OCI-LY1 (cell line): ENCODE measurements at regions not wholly inside any gene's neighbourhood (a gene's known extent, or its start where the extent isn't known, plus 50 kb on each side); places are given as distances from the start of the nearest gene placed in this dataset.

Experiments used
- H2AFZ ChIP-seq: fragments of 200-600 bp; sonication (generic), shearing (Covaris generic); 2 replicates; pipeline ENCODE4 v1.6.0; 2014; ENCODE audit warnings: antibody characterized with exemption, mild to moderate bottlenecking, low read length
- H3F3A ChIP-seq: fragments of 200-600 bp; sonication (generic), shearing (Covaris generic); 2 replicates; pipeline ENCODE4 v1.6.0; 2014; ENCODE audit warnings: mild to moderate bottlenecking, antibody characterized with exemption, low read length, moderate library complexity; ENCODE audit not compliant: insufficient read depth
- H3K27ac ChIP-seq: fragments of 200-600 bp; sonication (generic); 2 replicates; pipeline ENCODE4 v1.5.1; 2014; ENCODE audit warnings: low read length, mixed run types, mild to moderate bottlenecking, low read depth; ENCODE audit not compliant: poor library complexity, severe bottlenecking
- H3K27me3 ChIP-seq: fragments of 200-600 bp; sonication (generic); 2 replicates; pipeline ENCODE4 v1.6.0; 2014; ENCODE audit warnings: antibody characterized with exemption, mild to moderate bottlenecking, low read length, moderate library complexity; ENCODE audit not compliant: insufficient read depth
- H3K36me3 ChIP-seq: fragments of 200-600 bp; sonication (generic); 2 replicates; pipeline ENCODE4 v1.6.1; 2014; ENCODE audit warnings: mild to moderate bottlenecking, antibody characterized with exemption, low read length, moderate library complexity, mixed read lengths; ENCODE audit not compliant: insufficient read depth
- H3K4me1 ChIP-seq: fragments of 200-600 bp; sonication (generic); 2 replicates; pipeline ENCODE4 v1.5.1; 2014; ENCODE audit warnings: mild to moderate bottlenecking, low read length, moderate library complexity; ENCODE audit not compliant: insufficient read depth, severe bottlenecking
- H3K4me2 ChIP-seq: fragments of 200-600 bp; sonication (generic), shearing (Covaris generic); 2 replicates; pipeline ENCODE4 v1.6.1; 2014; ENCODE audit warnings: low read length
- H3K4me3 ChIP-seq: fragments of 200-600 bp; sonication (generic); 2 replicates; pipeline ENCODE4 v1.5.1; 2014; ENCODE audit warnings: low read length, low read depth, mild to moderate bottlenecking, mixed read lengths; ENCODE audit not compliant: poor library complexity, severe bottlenecking
- H3K79me2 ChIP-seq: fragments of 200-600 bp; shearing (Covaris generic); 2 replicates; pipeline ENCODE4 v1.6.1; 2016; ENCODE audit warnings: mixed run types, low read length, mixed read lengths; ENCODE audit not compliant: insufficient read depth
- H3K9ac ChIP-seq: fragments of 200-600 bp; sonication (generic), shearing (Covaris generic); 2 replicates; pipeline ENCODE4 v1.6.1; 2014; ENCODE audit warnings: mild to moderate bottlenecking, low read length, mixed read lengths
- H3K9me2 ChIP-seq: fragments of 200-600 bp; sonication (generic), shearing (Covaris generic); 2 replicates; pipeline ENCODE4 v1.6.1; 2014; ENCODE audit warnings: low read depth, mild to moderate bottlenecking, low read length, mixed read lengths
- H3K9me3 ChIP-seq: fragments of 200-600 bp; shearing (Covaris generic); 2 replicates; pipeline ENCODE4 v1.6.1; 2014; ENCODE audit warnings: low read length, mixed read lengths
- H4K20me1 ChIP-seq: fragments of 200-600 bp; sonication (generic), shearing (Covaris generic); 2 replicates; pipeline ENCODE4 v1.6.0; 2016; ENCODE audit warnings: mild to moderate bottlenecking, low read length; ENCODE audit not compliant: insufficient read depth
- CTCF ChIP-seq: fragments of 200-600 bp; sonication (generic), shearing (Covaris generic); IDR thresholded peaks from 2 replicates; pipeline ENCODE4 v1.5.1; 2017; ENCODE audit warnings: mild to moderate bottlenecking, antibody characterized with exemption, low read length, moderate library complexity, mixed read lengths
- EZH2 ChIP-seq: fragments of 200-600 bp; sonication (generic), shearing (Covaris generic); IDR thresholded peaks from 2 replicates; pipeline ENCODE4 v1.8.0; 2017; ENCODE audit warnings: borderline replicate concordance, mixed run types, mild to moderate bottlenecking, antibody characterized with exemption, low read length, moderate library complexity, mixed read lengths

- no peaks in the 10 kb centered on the region for H4K20me1 ChIP-seq
- no peaks in the 10 kb centered on the region for H3K4me1 ChIP-seq
- no peak overlapping the region for H3K9ac ChIP-seq
- no peaks in the 10 kb centered on the region for H3K36me3 ChIP-seq
- no peaks in the 10 kb centered on the region for H3F3A ChIP-seq
- H3K27me3 ChIP-seq, result no peaks in the 10 kb centered on the region
- no peak overlapping the region for H3K27ac ChIP-seq
- no peaks in the 10 kb centered on the region for H3K9me2 ChIP-seq
- no peak overlapping the region for H2AFZ ChIP-seq
- TF ChIP-seq EZH2, result no peak
- no peak for TF ChIP-seq CTCF
- no peak overlapping the region for H3K4me2 ChIP-seq
- H3K79me2 ChIP-seq, result no peaks in the 10 kb centered on the region
- no peaks in the 10 kb centered on the region for H3K9me3 ChIP-seq
- H3K4me3 ChIP-seq, result no peak overlapping the region
These were observed 98.7 kb upstream of the POU3F3 start for GRCh38 chr2:104755026-104755878.

GRCh38 chr2:104756118-104756517 is 97.8 kb upstream of the POU3F3 start:
- no peaks in the 10 kb centered on the region for H3K9me3 ChIP-seq
- no peaks in the 10 kb centered on the region for H3F3A ChIP-seq
- no peak overlapping the region for H3K9ac ChIP-seq
- H3K27me3 ChIP-seq, result no peaks in the 10 kb centered on the region
- no peak overlapping the region for H3K4me3 ChIP-seq
- H3K9me2 ChIP-seq, result no peaks in the 10 kb centered on the region
- no peaks in the 10 kb centered on the region for H3K4me1 ChIP-seq
- no peaks in the 10 kb centered on the region for H3K36me3 ChIP-seq
- no peak overlapping the region for H3K4me2 ChIP-seq
- H4K20me1 ChIP-seq, result no peaks in the 10 kb centered on the region
- H2AFZ ChIP-seq, result no peak overlapping the region
- no peaks in the 10 kb centered on the region for H3K79me2 ChIP-seq
- no peak for TF ChIP-seq CTCF
- no peak for TF ChIP-seq EZH2
- no peak overlapping the region for H3K27ac ChIP-seq

- Histone ChIP-seq H3K36me3 (no peaks in the 10 kb centered on the region), H3K4me1 (no peaks in the 10 kb centered on the region), H2AFZ (no peak overlapping the region), H3K27ac (no peak overlapping the region), H3K4me2 (no peak overlapping the region), H4K20me1 (no peaks in the 10 kb centered on the region), H3K9me3 (no peaks in the 10 kb centered on the region), H3K27me3 (no peaks in the 10 kb centered on the region), H3K4me3 (no peak overlapping the region), H3K79me2 (no peaks in the 10 kb centered on the region), H3F3A (no peaks in the 10 kb centered on the region), H3K9me2 (no peaks in the 10 kb centered on the region), H3K9ac (no peak overlapping the region)
- no peak for TF ChIP-seq CTCF
- TF ChIP-seq EZH2, result no peak
These were observed 96.9 kb upstream of the POU3F3 start for GRCh38 chr2:104757056-104757455.
